ENCODE measurements at regions not wholly inside any gene's neighbourhood (a gene's known extent, or its start where the extent isn't known, plus 50 kb on each side); places are given as distances from the start of the nearest gene placed in this dataset.

DNA sequence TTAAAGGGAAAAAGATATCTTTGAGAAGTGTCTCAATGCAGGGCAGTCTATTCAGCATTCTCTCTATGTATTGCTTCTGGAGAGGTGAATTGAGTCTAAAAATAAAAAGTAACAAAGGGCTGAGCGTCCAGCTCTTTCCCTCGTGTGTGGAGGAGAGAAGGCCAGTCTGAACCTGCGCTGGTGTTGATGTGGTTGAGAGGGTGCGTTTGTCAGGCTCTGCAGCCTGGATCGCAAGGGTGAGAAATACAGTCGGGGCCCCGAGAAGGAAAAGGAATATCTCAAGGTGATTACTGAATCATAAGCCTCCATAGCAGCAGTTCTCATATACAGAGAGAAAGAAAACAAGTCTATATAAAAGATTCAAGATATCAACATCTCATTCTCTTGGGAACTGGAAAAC is 494.1 kb upstream of the MDFIC2 start:
- H3K27ac ChIP-seq = no peak overlapping the region
- no peaks in the 10 kb centered on the region for H3K36me3 ChIP-seq (ENCODE audit: insufficient read depth in 1 of 2, low read depth in 1 of 2)
- DNase-seq (no peak), ATAC-seq (no peak)
- TF ChIP-seq, protein P1, sequence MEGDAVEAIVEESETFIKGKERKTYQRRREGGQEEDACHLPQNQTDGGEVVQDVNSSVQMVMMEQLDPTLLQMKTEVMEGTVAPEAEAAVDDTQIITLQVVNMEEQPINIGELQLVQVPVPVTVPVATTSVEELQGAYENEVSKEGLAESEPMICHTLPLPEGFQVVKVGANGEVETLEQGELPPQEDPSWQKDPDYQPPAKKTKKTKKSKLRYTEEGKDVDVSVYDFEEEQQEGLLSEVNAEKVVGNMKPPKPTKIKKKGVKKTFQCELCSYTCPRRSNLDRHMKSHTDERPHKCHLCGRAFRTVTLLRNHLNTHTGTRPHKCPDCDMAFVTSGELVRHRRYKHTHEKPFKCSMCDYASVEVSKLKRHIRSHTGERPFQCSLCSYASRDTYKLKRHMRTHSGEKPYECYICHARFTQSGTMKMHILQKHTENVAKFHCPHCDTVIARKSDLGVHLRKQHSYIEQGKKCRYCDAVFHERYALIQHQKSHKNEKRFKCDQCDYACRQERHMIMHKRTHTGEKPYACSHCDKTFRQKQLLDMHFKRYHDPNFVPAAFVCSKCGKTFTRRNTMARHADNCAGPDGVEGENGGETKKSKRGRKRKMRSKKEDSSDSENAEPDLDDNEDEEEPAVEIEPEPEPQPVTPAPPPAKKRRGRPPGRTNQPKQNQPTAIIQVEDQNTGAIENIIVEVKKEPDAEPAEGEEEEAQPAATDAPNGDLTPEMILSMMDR (IDR thresholded peaks at IDR 0.05) = no peak
- H3K4me1 ChIP-seq = no peaks in the 10 kb centered on the region
- 88 to 89% (median 89%) methylated on average over 7 of the region's 7 CpGs for WGBS, 3 donors
- no peaks in the 10 kb centered on the region for H3K27me3 ChIP-seq (ENCODE audit: insufficient read depth in 3 of 3, low read length in 2 of 3)
- no peaks in the 10 kb centered on the region for H3K9me3 ChIP-seq
- intact Hi-C loops (cut with DNase I) = no loop called here
- H3K4me3 ChIP-seq = no peak overlapping the region

DNA sequence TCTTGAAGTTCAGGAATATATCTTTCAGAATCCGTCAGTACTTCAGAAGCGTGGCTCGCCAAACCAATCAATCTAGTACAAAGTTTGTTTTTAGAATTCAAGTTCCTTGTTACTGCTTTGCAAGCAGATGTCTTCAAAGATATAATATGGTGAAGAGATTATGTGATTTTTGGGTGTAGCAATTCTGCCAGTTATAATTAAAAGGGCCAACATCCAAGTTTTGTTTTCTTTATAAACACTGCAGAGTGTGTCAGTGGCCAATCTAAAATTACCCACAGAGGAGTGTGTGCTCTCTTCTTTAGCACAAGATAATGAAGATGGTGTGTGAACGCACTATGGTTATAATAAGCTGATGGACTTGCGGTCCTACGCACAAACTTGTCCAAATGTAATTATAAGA is 493.6 kb upstream of the MDFIC2 start:
- Histone ChIP-seq H3K9me3 (no peaks in the 10 kb centered on the region), H3K27ac (no peak overlapping the region), H3K27me3 (ENCODE audit: insufficient read depth in 3 of 3, low read length in 2 of 3) (no peaks in the 10 kb centered on the region), H3K4me1 (no peaks in the 10 kb centered on the region), H3K4me3 (no peak overlapping the region), H3K36me3 (ENCODE audit: insufficient read depth in 1 of 2, low read depth in 1 of 2) (no peaks in the 10 kb centered on the region)
- whole genome bisulfite sequencing, 3 donors = 92 to 93% (median 92%) methylated on average over 6 of the region's 6 CpGs
- no peak for DNase-seq
- ATAC-seq = no peak
- TF ChIP-seq, protein P1 (IDR thresholded peaks at IDR 0.05) = no peak
- intact Hi-C loops (cut with DNase I) = no loop called here

DNA sequence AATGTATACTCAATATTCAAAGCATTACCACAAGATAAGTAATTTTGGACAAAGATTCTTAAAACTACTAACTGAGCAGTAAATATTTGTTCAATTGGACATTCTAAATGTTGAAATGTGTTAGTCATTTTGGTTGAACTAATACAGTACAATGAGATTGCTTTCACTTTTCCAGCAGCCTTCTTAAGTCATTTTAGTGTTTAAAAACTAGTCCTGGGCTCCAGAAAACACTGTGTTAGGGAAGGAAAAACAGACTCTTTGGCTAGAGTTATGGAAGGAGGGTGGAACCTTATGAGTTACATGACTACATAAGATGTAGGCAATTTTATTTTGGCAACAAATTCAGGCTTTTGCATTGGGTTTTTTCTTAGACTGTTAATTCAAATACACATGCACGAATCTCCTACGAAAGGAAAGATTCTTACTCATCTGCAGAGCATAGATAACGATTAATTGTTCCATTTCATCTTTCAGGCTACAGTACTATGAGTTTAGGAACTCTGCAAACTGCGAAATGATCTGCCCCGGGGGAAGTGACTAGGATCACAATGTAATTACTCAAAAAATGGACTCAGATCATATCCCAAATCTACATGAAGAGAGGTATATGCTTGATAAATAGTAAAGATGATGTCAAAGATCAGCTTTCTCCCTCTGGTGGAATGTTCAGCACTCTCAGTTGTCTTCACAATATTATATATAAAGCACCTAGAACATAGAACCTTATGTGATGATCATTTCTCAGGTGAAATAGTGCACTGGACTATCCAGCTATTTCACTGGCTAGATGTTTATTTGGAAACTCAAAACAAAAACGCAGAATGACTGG is 492.8 kb upstream of the MDFIC2 start:
- Histone ChIP-seq H3K4me3 (no peak overlapping the region), H3K27me3 (ENCODE audit: insufficient read depth in 3 of 3, low read length in 2 of 3) (no peaks in the 10 kb centered on the region), H3K27ac (no peak overlapping the region), H3K9me3 (no peaks in the 10 kb centered on the region), H3K4me1 (no peaks in the 10 kb centered on the region), H3K36me3 (ENCODE audit: insufficient read depth in 1 of 2, low read depth in 1 of 2) (no peaks in the 10 kb centered on the region)
- ATAC-seq (no peak), DNase-seq (no peak)
- intact Hi-C loops (cut with DNase I) = no loop called here
- 71 to 77% (median 75%) methylated on average over 6 of the region's 6 CpGs for WGBS, 3 donors
- TF ChIP-seq, protein P1 (IDR thresholded peaks at IDR 0.05) = no peak

DNA sequence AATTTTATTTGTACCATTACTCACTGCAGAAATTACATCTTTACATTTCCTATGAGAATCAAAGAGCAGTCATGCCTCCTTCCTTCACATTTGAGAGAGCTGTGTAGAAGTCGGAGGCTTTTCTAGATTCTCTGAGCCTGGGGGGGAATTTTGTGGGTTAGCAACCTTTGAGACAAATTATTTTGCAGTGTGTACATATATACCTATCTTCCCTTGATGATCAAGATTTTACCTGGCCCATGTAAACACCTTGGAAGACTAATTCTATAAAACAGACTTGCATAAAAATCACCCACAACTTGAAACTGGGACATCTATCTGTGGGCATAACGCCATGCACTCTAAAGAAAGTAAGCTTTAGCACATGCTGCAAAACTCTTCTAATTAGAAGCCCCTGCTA is 491.5 kb upstream of the MDFIC2 start:
- H3K4me1 ChIP-seq = no peaks in the 10 kb centered on the region
- no peaks in the 10 kb centered on the region for H3K27me3 ChIP-seq (ENCODE audit: insufficient read depth in 3 of 3, low read length in 2 of 3)
- no peaks in the 10 kb centered on the region for H3K36me3 ChIP-seq (ENCODE audit: insufficient read depth in 1 of 2, low read depth in 1 of 2)
- H3K4me3 ChIP-seq = no peak overlapping the region
- intact Hi-C loops (cut with DNase I) = no loop called here
- no peak for ATAC-seq
- H3K9me3 ChIP-seq = no peaks in the 10 kb centered on the region
- no peak for DNase-seq
- no peak overlapping the region for H3K27ac ChIP-seq
- TF ChIP-seq, protein P1 (IDR thresholded peaks at IDR 0.05) = no peak
- WGBS, 3 donors = 90 to 95% (median 94%) methylated on average over 2 of the region's 2 CpGs

DNA sequence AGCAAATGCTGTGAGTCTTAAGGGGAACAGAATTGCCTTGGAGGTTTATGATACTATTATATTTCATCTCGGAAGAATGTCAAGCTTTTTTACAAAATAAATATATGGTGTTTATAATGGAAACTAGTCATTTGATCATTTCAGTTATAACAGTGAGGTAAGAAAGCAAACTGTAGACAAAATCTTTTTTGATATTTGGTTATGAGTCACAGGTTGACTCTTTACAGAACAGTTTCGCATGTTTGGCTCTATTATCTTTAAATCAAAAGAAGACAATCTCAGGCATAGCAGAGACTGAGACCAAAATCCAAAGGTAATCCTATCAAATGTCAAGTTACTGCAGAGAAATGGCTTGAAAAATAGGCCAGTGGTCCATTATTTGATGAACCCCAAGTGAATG is 490.9 kb upstream of the MDFIC2 start:
- Histone ChIP-seq H3K36me3 (ENCODE audit: insufficient read depth in 1 of 2, low read depth in 1 of 2) (no peaks in the 10 kb centered on the region), H3K9me3 (no peaks in the 10 kb centered on the region), H3K4me3 (no peak overlapping the region), H3K4me1 (no peaks in the 10 kb centered on the region), H3K27me3 (ENCODE audit: insufficient read depth in 3 of 3, low read length in 2 of 3) (no peaks in the 10 kb centered on the region), H3K27ac (no peak overlapping the region)
- no peak for DNase-seq
- TF ChIP-seq, protein P1 (IDR thresholded peaks at IDR 0.05) = no peak
- ATAC-seq = no peak
- WGBS, 3 donors = 40 to 68% (median 66%) methylated on average over 2 of the region's 2 CpGs
- intact Hi-C loops (cut with DNase I) = no loop called here
